ENCODE measurements at regions not wholly inside any gene's neighbourhood (a gene's known extent, or its start where the extent isn't known, plus 50 kb on each side); places are given as distances from the start of the nearest gene placed in this dataset.
"Not testable (repeated sequence)": the region's sequence is repeated elsewhere in the genome, so short reads cannot be mapped to it uniquely, and the experiment has no call there.

DNA sequence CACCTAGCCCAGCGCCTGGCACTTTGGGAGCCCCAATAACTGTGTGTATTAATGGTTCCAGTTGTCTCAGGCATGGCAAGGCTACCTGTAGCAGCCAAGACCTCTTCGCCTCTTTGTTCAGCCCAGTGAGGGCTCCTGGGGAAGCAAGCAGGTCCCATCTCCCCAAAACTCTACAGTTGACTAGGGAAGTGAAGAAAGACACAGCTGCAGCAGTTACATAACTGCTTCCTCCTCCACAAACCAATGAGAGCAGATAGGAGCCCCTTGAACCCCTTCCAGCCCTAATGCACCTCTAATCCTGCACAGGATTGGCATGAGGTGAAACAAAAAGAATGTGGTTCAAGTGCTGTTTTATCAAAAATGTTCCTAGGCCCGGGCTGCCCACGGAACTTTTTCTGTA is 100.5 kb downstream of the SYF2 start:
- FAIRE-seq: no peak

DNA sequence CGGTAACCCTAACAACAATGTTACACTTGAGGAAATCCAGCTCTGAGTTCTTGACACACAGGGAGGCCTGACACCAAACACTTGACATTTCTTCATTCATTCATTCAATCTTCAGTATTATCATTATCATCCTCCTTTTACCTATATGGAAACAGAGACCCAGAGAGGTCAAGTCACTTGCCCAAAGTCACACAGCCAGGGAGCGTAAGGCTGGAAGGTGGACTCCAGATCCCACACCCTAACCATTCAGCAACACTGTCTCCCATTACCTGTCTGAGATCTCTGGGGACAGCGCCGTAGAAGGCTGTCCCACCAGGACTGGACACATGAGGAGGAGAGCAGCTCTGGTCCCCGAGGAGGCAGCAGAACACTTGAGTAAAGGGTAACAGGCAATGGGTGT is 101.4 kb downstream of the SYF2 start:
- FAIRE-seq: no peak

DNA sequence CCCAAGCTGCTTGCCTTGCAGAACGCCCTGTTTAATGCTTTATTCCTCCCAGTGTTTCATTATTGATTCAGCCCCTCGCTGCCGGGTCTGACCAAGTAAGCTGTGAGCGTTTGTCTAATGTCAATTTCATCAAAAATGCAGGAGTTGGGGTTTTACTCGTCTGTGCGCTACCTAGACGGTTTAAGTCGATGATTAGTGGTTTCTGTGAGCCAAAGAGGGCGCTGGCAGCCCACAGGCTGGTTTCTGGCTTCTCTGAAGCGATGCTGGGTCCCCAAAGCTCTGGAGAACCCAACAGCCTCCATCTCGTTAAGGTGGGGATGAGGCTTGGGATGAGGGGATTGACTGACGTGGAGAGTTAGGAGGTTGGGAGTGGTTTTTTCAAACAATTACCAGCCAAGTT is 102.9 kb downstream of the SYF2 start:
- no peak for FAIRE-seq

DNA sequence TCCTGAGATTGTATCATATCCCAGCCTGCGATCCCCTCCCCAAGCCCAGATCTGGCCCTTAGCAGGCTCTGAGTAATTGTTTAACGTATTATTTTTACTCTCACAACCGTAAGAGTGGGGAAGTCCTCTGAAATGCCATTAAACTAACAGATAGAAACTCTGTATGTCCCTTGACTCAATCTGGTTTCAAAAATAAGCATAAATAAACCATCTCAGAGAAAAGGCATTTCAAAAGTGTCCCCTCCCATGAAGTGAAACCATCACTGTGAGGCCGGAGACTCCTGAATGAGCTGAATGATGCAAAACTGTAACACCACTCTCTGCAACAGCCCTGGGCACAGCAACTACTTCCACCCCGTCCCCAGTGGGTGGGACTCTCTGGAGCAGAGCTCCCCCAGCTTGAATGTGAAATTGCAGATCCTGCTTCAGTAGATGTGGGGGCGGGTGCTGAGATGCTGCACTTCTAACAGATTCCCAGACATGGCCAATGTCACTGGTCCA is 104.1 kb downstream of the SYF2 start:
- FAIRE-seq: no peak

DNA sequence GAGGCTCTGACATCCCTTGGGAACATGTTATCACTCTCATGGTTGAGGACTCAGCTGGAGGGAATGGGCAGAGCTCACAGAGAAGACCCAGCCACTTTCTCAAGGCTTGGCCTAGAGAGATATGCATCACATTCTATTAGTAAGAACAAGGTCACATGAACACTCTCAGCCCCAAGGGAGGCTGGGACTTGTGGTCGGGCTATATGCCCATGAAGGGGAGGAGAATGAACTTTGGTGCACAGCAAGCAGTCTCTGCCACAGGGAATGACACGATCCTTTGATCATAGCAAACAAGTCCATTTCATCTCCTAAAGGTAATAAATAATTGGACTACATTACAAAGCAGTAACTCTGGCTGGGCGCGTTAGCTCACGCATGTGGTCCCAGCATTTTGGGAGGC is 105.7 kb downstream of the SYF2 start:
- FAIRE-seq: no peak

DNA sequence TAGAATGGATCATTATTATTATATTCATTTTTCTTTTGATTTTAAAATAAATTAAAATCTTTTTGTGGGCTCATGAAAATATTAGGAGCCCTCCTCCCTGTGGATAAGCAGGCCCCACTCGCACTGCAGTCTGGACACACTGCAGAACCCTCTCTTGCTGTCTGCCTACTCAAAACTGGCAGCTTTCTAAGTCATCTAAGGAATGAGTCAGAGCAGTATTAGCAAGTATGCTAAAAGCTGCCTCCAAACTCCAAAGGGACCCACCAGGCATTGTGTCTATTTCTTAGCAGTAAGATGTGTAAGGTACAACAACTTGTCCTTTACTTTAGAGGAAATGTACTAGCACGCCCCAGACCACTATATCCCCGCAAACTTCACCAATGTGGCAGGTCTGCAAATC is 108.8 kb downstream of the SYF2 start:
- FAIRE-seq: no peak

DNA sequence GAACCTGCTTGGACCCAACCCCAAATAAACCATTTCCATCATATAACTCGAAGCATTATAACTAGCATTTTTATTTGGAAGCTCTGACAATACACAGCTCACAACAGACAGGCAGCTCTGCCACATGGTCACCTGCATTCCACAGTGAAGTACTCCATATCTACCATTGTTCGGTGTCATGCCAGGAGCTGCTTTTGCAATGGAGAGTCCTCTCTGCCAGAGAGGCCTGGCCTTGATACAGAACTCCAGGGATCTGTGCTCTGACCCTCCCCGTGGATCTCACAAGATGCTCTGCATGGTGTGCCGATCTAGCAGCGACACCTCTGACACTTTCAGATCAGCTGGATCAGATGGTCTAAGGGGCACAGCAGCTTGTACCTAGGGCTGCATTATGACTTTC is 109.6 kb downstream of the SYF2 start:
- FAIRE-seq: no peak

DNA sequence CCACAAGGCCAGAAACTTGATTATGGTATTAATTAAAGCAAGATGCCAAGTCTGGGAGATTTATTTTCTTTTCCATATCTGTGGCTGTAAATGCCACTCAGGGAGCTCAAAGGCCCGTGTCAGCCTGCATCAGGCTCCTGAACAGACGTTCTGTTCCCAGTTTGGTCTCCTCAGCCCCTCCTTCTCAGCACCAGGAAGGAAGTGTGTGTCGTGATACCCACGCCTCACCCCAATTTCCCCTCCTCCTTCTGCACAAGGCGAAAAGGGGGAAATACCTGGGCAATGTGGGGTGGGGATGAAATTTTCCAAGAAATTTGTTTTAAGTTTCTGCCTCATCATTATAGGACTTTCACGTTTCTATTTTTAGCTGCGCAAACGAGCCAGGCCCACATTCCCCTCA is 112.0 kb downstream of the SYF2 start:
- no peak for FAIRE-seq

DNA sequence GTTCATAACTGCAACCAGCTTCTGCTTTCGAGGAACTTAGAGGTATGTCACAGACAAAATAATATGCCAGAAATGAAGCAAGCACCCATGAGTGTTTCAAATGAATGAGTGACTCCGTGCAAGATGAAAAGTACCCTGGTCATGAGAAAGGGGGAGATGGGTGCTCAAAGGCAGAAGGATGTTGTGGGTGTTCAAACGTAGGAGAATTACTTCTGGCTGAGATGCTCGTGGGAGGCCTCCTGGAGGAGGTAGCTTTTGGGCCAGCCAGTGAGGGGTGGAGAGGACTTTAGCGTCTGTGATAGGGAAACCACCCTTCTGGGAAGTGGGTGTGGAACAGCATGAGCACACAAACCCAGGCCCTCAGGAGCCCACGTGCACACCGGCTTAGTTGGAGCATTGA is 113.8 kb downstream of the SYF2 start:
- FAIRE-seq: no peak

DNA sequence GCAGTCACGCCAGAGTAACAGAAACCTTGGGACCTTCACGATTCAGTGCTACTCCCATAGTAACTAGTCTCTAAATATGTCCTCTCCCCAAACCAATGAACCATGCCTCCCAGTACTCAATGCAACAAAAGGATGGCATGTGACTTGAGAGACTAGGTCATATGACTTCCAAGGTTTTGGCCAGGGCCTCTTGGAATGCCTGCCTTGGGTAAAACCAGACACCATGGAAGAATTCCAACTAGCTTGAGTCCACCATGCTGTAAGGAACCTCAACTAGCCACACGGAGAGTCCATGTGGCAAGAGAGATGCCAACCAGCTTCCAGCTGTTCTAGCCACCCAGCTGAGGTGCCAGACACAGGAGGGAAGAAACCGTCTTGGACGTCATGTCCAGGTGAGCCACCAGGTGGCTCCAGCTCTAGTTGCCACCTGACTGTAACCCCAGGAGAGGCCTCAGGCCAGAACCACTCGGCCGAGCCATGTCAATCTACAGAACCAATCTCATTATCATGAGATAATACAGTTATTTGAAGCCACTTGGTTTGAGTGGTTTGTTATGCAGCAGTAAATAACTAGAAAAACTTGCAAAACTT is 115.0 kb downstream of the SYF2 start:
- no peak for FAIRE-seq

DNA sequence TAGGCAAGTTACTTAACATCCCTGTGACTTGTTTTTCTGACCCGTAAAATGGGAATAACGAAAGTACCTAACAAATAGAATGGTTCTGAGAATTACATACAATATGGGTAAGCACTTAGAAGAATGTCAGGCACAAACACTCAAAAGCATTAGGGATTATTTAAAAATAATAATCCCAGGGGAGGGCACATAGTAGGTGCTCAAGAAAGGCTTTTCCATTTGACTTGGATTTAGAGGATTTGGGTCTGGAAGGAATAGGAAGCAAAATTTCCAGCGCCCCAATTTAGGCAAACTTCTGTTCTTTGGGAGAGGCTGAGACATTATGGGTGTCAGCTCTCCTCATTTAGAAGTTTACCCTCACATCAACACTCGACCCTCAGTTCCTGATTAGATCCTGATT is 115.5 kb downstream of the SYF2 start:
- no peak for FAIRE-seq

DNA sequence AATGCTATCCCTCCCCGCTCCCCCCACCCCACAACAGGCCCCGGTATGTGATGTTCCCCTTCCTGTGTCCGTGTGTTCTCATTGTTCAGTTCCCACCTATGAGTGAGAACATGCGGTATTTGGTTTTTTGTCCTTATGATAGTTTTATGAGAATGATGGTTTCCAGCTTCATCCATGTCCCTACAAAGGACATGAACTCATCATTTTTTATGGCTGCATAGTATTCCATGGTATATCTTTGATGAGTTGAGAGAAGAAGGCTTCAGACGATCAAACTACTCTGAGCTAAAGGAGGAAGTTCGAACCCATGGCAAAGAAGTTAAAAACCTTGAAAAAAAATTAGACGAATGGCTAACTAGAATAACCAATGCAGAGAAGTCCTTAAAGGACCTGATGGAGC is 116.2 kb downstream of the SYF2 start:
- FAIRE-seq: not testable (repeated sequence)

DNA sequence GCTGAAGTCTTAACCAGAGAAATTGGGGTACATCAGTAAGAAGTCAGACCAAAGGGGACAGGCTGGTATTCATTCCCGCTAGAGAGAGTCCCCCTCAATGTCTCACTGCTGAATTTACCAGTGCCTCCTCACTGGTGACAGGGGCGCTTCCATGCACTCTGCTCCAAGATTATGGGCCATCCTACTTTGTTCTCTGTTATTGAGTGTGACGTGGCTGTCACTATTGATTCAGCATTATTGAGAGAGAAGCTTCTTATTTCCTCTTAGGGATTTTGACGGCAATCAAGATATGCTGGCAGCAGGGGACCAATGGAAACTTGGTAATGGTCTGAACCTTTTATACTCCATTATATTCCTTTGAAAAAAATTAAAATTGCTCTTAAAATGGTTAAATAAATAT is 118.6 kb downstream of the SYF2 start:
- no peak for FAIRE-seq

DNA sequence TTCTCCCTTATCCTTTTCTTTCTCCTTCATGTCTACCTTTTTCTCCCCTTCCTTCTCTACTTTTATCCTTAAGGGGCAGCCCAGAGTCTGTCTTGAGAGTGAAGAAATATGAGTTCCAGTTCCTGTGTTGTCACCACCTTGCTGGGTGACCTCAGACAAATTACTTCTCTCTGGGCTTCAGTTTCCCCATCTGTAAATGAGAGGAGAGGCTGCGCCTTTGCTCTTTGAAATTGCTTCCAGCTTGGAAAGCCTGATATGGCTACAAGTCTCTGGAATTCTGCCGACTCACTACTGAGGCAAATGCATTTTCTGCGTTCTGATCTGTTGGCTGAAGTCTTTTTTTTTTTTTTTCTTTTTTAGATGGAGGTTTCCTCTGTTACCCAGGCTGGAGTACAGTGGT is 119.2 kb downstream of the SYF2 start:
- no peak for FAIRE-seq

DNA sequence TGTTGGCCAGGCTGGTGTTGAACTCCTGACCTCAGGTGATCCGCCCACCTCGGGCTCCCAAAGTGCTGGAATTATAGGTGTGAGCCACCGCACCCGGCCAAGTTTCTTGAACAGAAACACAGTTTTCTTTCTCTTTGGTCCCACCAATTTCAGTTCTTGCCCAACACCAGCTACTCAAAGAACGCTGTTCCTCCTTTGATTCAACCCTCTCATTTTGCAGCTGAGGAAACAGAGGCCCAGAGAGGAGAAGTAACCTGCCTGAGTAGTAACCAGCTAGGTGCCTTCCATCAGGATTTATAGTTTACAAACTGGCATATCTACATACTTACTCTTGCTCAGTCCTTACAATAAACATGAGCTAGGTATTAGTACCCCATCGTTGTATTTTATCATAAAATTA is 119.9 kb downstream of the SYF2 start:
- no peak for FAIRE-seq

DNA sequence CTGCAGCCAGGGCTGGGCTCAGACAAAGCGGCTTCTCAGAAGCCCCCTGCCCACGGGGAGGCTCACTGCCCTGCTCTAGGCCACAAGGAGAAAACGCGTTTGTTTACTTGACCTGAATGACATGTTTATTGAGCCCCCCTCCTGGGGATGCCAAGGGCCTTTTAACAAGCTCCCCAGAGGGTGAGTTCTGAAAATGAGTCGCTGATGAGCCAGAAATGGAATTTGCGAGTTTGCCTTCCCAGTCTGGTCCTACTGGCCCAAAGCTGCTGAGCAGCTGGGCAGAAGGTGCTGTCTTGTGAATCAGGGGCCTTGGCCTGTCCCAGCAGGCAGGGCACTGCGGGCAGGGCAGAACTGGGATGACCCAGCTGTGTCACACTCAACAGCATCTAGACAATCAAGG is 120.6 kb downstream of the SYF2 start:
- FAIRE-seq: no peak

DNA sequence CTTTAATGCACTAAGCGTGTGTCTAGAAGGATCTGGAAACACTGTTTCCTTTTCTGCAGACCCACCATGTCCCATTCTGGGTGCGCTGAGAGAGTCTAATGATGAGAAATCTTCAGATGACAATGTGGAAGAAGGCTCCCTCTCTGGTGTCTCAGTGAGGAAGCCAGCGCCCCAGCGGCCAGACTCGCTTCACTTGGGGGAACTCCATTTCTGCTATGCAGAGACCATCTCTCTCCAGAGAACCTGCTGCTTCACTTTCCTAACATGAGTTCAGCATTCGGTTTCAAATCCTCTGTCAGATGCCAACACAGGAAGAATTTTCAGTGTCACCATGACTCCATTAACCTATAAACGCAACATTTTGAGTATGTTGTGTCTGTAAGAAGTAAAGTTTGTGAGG is 121.8 kb downstream of the SYF2 start:
- no peak for FAIRE-seq

DNA sequence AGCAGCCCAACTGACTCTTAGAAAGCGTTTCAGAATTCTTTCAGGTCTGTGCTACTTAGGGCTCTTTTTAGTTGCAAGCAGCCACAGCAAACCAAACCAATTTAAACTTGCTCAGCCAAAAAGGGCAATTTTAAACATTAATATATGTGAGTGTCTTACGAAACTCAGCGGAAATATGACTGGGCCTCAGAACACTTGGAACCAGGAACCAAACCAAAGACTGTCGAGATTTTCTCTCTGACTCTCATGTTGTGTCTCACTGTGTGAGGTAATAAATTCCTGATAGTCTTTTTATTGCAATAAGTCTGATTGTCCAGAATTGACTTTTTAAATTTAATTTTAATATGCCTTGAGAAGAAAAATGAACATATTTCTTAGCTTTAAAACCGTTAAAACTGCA is 122.3 kb downstream of the SYF2 start:
- FAIRE-seq: no peak

DNA sequence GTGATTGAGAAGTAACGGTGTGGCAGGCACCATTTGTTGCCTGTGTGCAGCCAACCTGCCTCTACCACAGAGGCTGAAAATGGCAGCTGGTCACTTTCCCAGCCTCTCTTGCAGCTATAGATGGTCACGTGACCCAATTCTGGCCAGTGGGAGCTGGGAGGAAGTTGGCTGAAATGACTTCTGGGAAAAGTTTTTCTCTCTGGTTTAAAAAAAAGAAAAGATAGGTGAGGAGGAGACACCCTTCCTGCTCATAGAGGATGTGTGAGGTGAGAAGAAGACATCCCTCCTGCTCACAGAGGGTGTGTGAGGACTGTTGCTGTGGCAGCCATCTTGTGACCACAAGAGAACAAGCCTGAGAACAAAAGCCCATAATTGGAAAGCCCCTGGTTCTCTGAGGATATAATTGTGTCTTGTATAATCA is 122.8 kb downstream of the SYF2 start:
- FAIRE-seq: no peak

DNA sequence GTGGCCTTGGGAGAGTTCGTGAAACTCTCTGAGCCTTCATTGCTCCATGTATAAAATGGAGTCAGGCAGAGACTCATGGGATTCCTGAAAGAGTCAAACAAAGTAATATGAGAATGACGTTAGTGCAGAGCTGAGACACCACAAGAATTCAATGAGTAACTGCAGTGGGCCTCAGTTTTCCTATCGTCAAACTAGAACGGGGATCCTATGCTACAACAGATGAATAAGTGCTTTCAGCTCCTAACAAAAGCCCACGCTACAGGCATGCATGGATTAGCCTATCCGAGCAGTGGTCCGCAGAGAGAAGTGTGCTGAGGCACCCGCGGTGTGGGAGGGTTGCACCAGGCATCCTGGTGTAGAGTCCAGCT is 124.7 kb downstream of the SYF2 start:
- FAIRE-seq: no peak

DNA sequence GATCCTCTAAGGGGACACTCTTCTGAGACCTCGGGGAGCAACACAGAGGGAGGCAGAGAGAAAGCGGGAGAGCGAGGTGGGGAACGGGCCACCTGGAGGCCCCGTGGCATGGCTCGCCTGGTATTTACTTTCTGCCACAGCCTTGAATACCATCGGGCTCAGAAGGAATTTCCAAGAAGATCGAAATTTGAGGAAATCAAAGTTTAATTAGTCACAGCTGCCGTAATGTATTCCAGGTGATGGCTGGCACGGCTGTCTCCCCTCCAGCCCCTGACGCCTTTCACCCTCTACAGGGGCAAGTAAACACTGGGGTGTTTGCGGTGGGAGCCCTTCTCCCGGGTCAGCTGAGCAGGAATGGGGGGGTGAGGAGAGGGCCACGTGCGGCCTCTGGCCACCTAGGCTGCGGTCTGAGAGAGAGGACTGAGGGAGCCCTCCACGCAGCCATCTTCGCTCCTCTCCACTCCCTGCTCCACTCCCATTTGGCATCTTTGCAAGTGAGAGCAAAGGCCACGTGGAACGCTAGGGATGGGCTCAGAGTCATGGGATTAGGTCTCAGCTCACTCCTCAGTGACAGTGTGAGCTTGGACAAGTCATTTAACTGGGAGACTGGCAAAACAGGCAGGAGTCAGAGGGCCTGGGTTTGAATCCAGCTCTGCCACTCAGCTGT is 125.2 kb downstream of the SYF2 start:
- no peak for FAIRE-seq

DNA sequence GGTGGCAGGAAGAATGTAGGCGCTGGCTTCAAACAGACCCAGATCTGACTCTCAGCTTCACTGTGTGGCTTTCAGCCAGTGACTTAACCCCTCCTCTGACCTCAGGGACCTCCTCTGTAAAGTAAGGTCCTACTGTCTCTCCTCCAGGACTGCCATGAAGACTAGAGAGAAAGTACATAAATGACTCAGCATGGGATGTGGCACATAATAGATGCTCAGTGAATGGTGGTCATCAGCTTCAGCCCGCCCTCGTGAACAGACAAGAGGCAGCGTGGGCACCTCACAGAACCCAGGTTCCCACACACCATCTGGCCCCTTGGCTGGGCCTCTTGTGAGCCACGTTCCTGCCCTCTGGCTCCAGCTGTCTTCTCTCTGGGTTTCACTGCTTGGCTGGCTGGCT is 126.0 kb downstream of the SYF2 start:
- no peak for FAIRE-seq

DNA sequence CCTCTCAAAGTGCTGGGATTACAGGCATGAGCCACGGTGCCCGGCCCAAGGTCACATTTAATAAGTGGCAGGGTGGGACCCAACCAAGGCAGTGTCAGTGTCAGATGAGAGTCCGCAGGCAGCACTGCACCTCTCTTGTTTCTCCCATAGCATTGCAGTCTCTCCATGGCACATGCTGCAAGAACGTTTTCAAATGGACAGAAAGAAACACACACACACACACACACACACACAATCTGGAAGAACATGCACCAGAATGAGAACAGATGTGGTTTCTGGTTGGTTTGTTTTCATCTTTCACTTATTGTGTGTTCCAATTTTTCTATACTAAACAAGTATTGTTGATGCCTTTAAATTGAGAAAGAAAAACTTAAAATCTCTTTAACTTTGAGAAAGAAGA is 126.5 kb downstream of the SYF2 start:
- no peak for FAIRE-seq

DNA sequence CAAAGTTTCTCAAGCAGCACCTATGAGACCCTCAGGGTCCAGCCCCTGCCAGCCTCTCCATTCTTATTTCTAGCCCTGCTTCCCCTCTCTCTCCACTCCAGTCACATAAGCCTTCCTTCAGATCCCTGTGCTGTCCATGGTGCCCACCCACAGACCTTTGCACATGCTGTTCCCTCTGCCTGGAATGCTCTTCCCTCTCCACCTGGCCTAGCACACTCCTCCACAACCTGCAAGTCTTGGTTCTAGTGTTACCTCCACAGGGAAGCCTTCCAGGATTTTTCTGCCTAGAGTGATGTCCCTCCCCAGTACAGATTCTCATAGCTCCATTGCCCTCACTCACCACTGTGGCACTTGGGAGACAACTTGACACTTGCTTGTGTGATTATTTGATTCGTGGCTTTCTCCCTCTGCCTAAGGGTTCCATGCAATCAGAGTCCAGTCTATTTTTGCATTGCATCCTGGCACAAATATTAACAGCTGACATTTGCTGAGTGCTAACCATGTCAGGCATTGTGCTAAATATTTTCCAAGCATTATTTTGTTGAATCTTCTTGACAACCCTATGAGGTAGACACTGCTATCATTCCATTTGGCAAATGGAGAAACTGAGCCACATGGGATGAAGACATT is 127.3 kb downstream of the SYF2 start:
- no peak for FAIRE-seq

Data from A204.1 (cell line).